ENCODE measurements at regions not wholly inside any gene's neighbourhood (a gene's known extent, or its start where the extent isn't known, plus 50 kb on each side); places are given as distances from the start of the nearest gene placed in this dataset.

GRCh38 chr2:173631127-173631460 lies 276.4 kb downstream of the CDCA7 start:
- no peaks in the 10 kb centered on the region for H3K4me1 ChIP-seq
- TF ChIP-seq, protein P1, sequence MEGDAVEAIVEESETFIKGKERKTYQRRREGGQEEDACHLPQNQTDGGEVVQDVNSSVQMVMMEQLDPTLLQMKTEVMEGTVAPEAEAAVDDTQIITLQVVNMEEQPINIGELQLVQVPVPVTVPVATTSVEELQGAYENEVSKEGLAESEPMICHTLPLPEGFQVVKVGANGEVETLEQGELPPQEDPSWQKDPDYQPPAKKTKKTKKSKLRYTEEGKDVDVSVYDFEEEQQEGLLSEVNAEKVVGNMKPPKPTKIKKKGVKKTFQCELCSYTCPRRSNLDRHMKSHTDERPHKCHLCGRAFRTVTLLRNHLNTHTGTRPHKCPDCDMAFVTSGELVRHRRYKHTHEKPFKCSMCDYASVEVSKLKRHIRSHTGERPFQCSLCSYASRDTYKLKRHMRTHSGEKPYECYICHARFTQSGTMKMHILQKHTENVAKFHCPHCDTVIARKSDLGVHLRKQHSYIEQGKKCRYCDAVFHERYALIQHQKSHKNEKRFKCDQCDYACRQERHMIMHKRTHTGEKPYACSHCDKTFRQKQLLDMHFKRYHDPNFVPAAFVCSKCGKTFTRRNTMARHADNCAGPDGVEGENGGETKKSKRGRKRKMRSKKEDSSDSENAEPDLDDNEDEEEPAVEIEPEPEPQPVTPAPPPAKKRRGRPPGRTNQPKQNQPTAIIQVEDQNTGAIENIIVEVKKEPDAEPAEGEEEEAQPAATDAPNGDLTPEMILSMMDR (IDR thresholded peaks at IDR 0.05; ENCODE audit: low read depth, low read length): no peak
- H3K4me3 ChIP-seq (ENCODE audit: low read depth, low read length): no peak overlapping the region
- H3K36me3 ChIP-seq: no peaks in the 10 kb centered on the region
- no peaks in the 10 kb centered on the region for H3K9me3 ChIP-seq
- no peak for DNase-seq
- no peaks in the 10 kb centered on the region for H3K27me3 ChIP-seq

DNA sequence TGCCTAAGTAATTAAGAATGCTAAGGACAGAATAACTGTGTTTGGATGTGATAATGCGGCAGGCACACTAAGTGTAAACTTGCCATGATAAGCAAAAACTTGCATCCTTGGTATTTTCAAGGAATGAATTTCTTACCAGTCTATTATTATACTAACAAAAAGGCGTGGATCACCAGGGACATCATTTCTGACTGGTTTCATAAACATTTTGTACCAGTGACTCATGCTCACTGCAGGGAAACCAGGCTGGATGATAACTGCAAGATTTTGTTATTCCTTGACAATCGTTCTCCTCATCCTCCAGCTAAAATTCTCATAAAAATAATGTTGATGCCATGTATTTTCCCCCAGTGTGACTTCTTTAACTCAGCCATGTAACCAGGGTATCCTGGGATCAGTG lies 289.5 kb downstream of the CDCA7 start:
- Histone ChIP-seq H3K9me3 (no peaks in the 10 kb centered on the region), H3K4me3 (ENCODE audit: low read depth, low read length) (no peak overlapping the region), H3K36me3 (no peaks in the 10 kb centered on the region), H3K27me3 (no peaks in the 10 kb centered on the region; the same call in 1 of the 2 replicates), H3K4me1 (no peaks in the 10 kb centered on the region)
- TF ChIP-seq, protein P1 (IDR thresholded peaks at IDR 0.05; ENCODE audit: low read depth, low read length): no peak
- no peak for DNase-seq

DNA sequence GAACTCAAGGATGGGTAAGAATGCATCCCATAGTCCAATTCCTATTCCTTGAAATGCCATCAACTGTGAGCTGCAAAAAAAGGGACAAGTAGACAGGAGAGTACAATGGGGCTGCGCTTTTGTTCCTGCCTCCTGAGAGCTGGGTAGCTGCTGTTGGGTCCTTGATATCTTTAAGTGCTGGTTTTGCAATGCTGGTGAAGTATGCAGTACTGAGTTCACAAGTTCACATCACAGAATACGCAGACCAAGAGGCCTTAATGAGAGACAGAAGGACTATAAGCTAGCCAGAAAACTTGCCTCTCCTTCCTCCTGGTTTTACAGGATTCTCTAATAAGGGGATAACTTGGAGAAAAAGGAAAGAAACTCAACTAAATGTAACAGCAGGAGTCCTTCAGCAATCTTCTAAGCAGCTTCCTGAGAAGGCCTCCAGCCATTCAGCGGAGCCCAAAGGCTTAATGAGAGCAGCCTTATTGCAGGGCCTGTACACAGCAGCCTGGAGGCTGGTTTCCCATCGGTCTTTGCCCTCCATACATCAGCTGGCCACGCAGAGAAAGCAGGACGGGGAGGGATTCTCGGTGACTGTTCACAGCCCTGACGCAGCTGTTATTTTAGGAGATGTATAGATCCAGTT lies 293.1 kb downstream of the CDCA7 start:
- DNase-seq: no peak
- TF ChIP-seq, protein P1 (IDR thresholded peaks at IDR 0.05; ENCODE audit: low read depth, low read length): no peak
- no peaks in the 10 kb centered on the region for H3K9me3 ChIP-seq
- H3K4me1 ChIP-seq: no peaks in the 10 kb centered on the region
- no peak overlapping the region for H3K4me3 ChIP-seq (ENCODE audit: low read depth, low read length)
- no peaks in the 10 kb centered on the region for H3K36me3 ChIP-seq
- no peaks in the 10 kb centered on the region for H3K27me3 ChIP-seq

- Histone ChIP-seq H3K36me3 (no peaks in the 10 kb centered on the region), H3K9me3 (no peaks in the 10 kb centered on the region), H3K4me1 (no peaks in the 10 kb centered on the region), H3K27me3 (no peaks in the 10 kb centered on the region), H3K4me3 (ENCODE audit: low read depth, low read length) (no peak overlapping the region)
- TF ChIP-seq, protein P1 (IDR thresholded peaks at IDR 0.05; ENCODE audit: low read depth, low read length): no peak
- DNase-seq: no peak
These were observed 294.1 kb downstream of the CDCA7 start for GRCh38 chr2:173648816-173649215.

DNA sequence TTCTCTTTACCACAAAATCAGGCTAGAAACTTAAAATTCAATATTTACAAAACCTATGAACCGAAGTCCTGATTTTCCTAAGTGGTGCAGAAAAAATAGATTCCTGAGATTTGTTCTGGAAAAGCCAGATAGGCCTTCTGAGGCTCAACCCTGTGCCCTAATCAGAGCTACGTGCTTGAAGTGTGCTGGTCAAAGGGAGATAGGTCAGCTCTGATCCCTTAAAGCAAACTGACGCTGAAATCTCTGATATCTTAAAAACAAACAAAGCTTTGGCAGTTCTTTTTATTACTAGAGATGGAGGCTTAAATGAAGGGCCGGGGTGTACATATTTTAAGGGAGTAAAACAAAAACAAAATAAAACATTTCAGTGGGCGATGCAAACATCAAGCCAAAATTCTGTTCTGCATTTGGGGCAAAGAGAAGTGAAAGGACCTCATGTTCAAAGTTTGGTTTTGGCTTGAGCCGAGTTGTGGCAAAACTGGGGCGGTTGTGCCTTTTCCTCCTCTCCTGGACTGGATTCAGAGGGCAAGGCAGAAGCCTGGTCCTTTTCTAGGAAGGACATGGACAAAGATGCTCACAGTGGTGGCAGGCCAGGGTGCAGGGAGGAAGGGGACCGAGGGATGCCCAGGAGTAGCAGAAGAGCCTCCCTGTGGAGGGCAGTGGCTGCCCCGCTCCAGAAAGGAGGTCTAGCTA lies 295.0 kb downstream of the CDCA7 start:
- H3K4me3 ChIP-seq (ENCODE audit: low read depth, low read length): no peak overlapping the region
- no peaks in the 10 kb centered on the region for H3K36me3 ChIP-seq
- no peak for DNase-seq

GRCh38 chr2:173651891-173652290 lies 297.2 kb downstream of the CDCA7 start:
- Histone ChIP-seq H3K4me3 (ENCODE audit: low read depth, low read length) (no peak overlapping the region), H3K9me3 (no peaks in the 10 kb centered on the region), H3K36me3 (no peaks in the 10 kb centered on the region), H3K27me3 (no peaks in the 10 kb centered on the region; the same call in 1 of the 2 replicates), H3K4me1 (no peaks in the 10 kb centered on the region)
- no peak for DNase-seq
- TF ChIP-seq, protein P1 (IDR thresholded peaks at IDR 0.05; ENCODE audit: low read depth, low read length): no peak

More for the DNA sequence above, 295.0 kb downstream of the CDCA7 start:
- no peaks in the 10 kb centered on the region for H3K27me3 ChIP-seq
- no peaks in the 10 kb centered on the region for H3K9me3 ChIP-seq
- TF ChIP-seq, protein P1 (IDR thresholded peaks at IDR 0.05; ENCODE audit: low read depth, low read length): no peak
- no peaks in the 10 kb centered on the region for H3K4me1 ChIP-seq
